ENCODE measurements at regions not wholly inside any gene's neighbourhood (a gene's known extent, or its start where the extent isn't known, plus 50 kb on each side); places are given as distances from the start of the nearest gene placed in this dataset.

DNA sequence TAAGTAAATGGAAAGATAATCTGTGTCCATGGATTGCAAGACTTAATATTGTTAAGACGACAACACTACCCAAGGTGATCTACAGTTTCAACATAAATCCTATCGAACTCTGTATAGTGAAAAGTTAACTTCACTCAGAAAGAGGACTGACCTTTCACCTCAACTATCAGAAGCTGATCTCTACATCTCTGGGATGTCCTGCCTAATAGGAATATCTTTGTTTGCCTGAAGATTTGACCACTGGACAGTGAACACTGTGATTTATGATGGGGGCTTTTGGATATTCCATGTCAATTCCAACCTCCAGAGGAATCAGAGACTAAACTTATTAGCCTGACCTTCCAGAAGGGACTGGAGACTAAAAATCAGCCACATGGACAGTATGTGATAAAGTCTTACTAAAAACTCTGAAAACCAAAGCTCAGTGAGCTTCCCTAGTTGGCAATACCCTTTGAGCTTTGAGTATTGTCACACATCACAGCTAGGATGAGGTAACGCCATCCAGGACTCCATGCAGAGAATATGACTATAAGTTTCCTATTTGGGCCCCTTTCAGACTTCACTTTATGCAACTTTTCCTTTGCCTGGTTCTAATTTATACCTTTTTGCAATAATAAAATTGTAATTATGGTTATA lies 164.9 kb upstream of the SETMAR start:
- Histone ChIP-seq H3K27ac (ENCODE audit: low read depth in 1 of 2, low read length in 2 of 2) (no peak overlapping the region), H3K36me3 (ENCODE audit: control insufficient read depth in 4 of 4, insufficient read depth in 3 of 4, low read depth in 1 of 4, low read length in 3 of 4) (no peaks in the 10 kb centered on the region), H3K9ac (ENCODE audit: low read depth in 1 of 2, low read length in 2 of 2) (no peak overlapping the region), H3K4me3 (ENCODE audit: low read depth in 1 of 3, low read length in 3 of 3) (no peak overlapping the region), H3K9me3 (ENCODE audit: control insufficient read depth in 4 of 4, low read length in 3 of 4) (no peaks in the 10 kb centered on the region), H3K27me3 (ENCODE audit: control insufficient read depth in 4 of 4, insufficient read depth in 4 of 4, low read length in 3 of 4) (no peaks in the 10 kb centered on the region), H3K4me1 (ENCODE audit: control insufficient read depth in 4 of 4, insufficient read depth in 4 of 4, low read length in 3 of 4) (no peaks in the 10 kb centered on the region)
- DNase-seq (ENCODE audit: low spot score) = no peak
- TF ChIP-seq ZBTB33 (IDR thresholded peaks at IDR 0.05) (no peak), GABPA (IDR thresholded peaks at IDR 0.05 in 1 of 2, conservative IDR thresholded peaks at IDR 0.05 in 1 of 2) (no peak), YY1 (IDR thresholded peaks at IDR 0.05) (no peak), NR2F2 (IDR thresholded peaks at IDR 0.05) (no peak), HNF4A (conservative IDR thresholded peaks at IDR 0.05) (no peak), RAD21 (IDR thresholded peaks at IDR 0.05) (no peak), JUND (IDR thresholded peaks at IDR 0.05) (no peak), FOXA1 (IDR thresholded peaks at IDR 0.05) (no peak), RXRA (IDR thresholded peaks at IDR 0.05) (no peak), REST (IDR thresholded peaks at IDR 0.05) (no peak)
- TF ChIP-seq, protein P1, sequence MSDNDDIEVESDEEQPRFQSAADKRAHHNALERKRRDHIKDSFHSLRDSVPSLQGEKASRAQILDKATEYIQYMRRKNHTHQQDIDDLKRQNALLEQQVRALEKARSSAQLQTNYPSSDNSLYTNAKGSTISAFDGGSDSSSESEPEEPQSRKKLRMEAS (IDR thresholded peaks at IDR 0.05) = no peak
- WGBS = 63% methylated on average over 3 of the region's 3 CpGs

GRCh38 chr3:4138786-4139431 lies 164.3 kb upstream of the SETMAR start:
- no peak for TF ChIP-seq YY1 (IDR thresholded peaks at IDR 0.05)
- TF ChIP-seq, protein P2, sequence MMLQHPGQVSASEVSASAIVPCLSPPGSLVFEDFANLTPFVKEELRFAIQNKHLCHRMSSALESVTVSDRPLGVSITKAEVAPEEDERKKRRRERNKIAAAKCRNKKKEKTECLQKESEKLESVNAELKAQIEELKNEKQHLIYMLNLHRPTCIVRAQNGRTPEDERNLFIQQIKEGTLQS (IDR thresholded peaks at IDR 0.05) = no peak
- TF ChIP-seq ZBTB33 (IDR thresholded peaks at IDR 0.05) = no peak
- TF ChIP-seq GABPA (IDR thresholded peaks at IDR 0.05 in 1 of 2, conservative IDR thresholded peaks at IDR 0.05 in 1 of 2) = no peak
- TF ChIP-seq, protein P1 (IDR thresholded peaks at IDR 0.05) = no peak
- TF ChIP-seq REST (IDR thresholded peaks at IDR 0.05) = no peak
- TF ChIP-seq JUND (IDR thresholded peaks at IDR 0.05) = no peak
- Histone ChIP-seq H3K27ac (ENCODE audit: low read depth in 1 of 2, low read length in 2 of 2) (no peak overlapping the region), H3K27me3 (ENCODE audit: control insufficient read depth in 4 of 4, insufficient read depth in 4 of 4, low read length in 3 of 4) (no peaks in the 10 kb centered on the region), H3K9ac (ENCODE audit: low read depth in 1 of 2, low read length in 2 of 2) (no peak overlapping the region), H3K4me3 (ENCODE audit: low read depth in 1 of 3, low read length in 3 of 3) (no peak overlapping the region), H3K4me1 (ENCODE audit: control insufficient read depth in 4 of 4, insufficient read depth in 4 of 4, low read length in 3 of 4) (no peaks in the 10 kb centered on the region), H3K9me3 (ENCODE audit: control insufficient read depth in 4 of 4, low read length in 3 of 4) (no peaks in the 10 kb centered on the region), H3K36me3 (ENCODE audit: control insufficient read depth in 4 of 4, insufficient read depth in 3 of 4, low read depth in 1 of 4, low read length in 3 of 4) (no peaks in the 10 kb centered on the region)
- WGBS = 95% methylated on average over 4 of the region's 4 CpGs
- no peak for DNase-seq (ENCODE audit: low spot score)
